DND-41 (cell line): ENCODE measurements at regions not wholly inside any gene's neighbourhood (a gene's known extent, or its start where the extent isn't known, plus 50 kb on each side); places are given as distances from the start of the nearest gene placed in this dataset.

ENCODE experiments used
- ATAC-seq: fragments of 200-7000 bp; cut with Tn5 transposase; 3 replicates; pipeline ENCODE4 v1.9.1; 2021; ENCODE audit warnings: low read depth; ENCODE audit not compliant: insufficient read depth
- DNase-seq: peaks from one replicate; pipeline ENCODE4 v3.0.0-alpha.2; 2020
- H2AFZ ChIP-seq: 2 replicates; pipeline ENCODE4 v1.6.0; 2012; ENCODE audit warnings: low read depth, low read length
- H3K27ac ChIP-seq: 2 replicates; pipeline ENCODE4 v1.5.1; 2012; ENCODE audit warnings: low read length, inconsistent platforms
- H3K27me3 ChIP-seq: fragments of 200-600 bp; sonication (generic); 2 replicates; pipeline ENCODE4 v1.6.0; 2012; ENCODE audit warnings: low read length, mild to moderate bottlenecking, inconsistent platforms; ENCODE audit not compliant: insufficient read depth, poor library complexity
- H3K36me3 ChIP-seq: 2 replicates; pipeline ENCODE4 v1.5.1; 2012; ENCODE audit warnings: low read length, inconsistent platforms; ENCODE audit not compliant: insufficient read depth
- H3K4me1 ChIP-seq: 2 replicates; pipeline ENCODE4 v1.5.1; 2012; ENCODE audit warnings: mild to moderate bottlenecking, low read length; ENCODE audit not compliant: insufficient read depth
- H3K4me2 ChIP-seq: 2 replicates; pipeline ENCODE4 v1.6.0; 2012; ENCODE audit warnings: mild to moderate bottlenecking, moderate library complexity, low read length, inconsistent platforms; ENCODE audit not compliant: insufficient read depth
- H3K4me3 ChIP-seq, 2 experiments: fragments of 200-600 bp in 1 of 2; shearing (Covaris generic) in 1 of 2; 2 replicates each; pipeline ENCODE4 v1.5.1; 2012 to 2016; ENCODE audit warnings: inconsistent platforms in 2 of 2, low read length in 2 of 2, mild to moderate bottlenecking in 2 of 2, low read depth in 1 of 2, moderate library complexity in 1 of 2
- H3K79me2 ChIP-seq: 2 replicates; pipeline ENCODE4 v1.6.0; 2012; ENCODE audit warnings: low read length, inconsistent platforms; ENCODE audit not compliant: insufficient read depth
- H3K9ac ChIP-seq: 2 replicates; pipeline ENCODE4 v1.6.0; 2012; ENCODE audit warnings: low read depth, mild to moderate bottlenecking, inconsistent platforms, low read length, moderate library complexity
- H3K9me3 ChIP-seq: 2 replicates; pipeline ENCODE4 v1.5.1; 2012; ENCODE audit warnings: low read length, moderate library complexity, mild to moderate bottlenecking, inconsistent platforms; ENCODE audit not compliant: insufficient read depth, severe bottlenecking
- H4K20me1 ChIP-seq: 2 replicates; pipeline ENCODE4 v1.6.0; 2012; ENCODE audit warnings: low read length; ENCODE audit not compliant: insufficient read depth
- CTCF ChIP-seq: IDR thresholded peaks from 2 replicates; pipeline ENCODE4 v1.5.1; 2012; ENCODE audit warnings: borderline replicate concordance, low read length, moderate library complexity, mild to moderate bottlenecking; ENCODE audit not compliant: poor library complexity, severe bottlenecking; ENCODE audit errors: extremely low read depth
- EZH2 ChIP-seq: IDR thresholded peaks from 3 replicates; pipeline ENCODE4 v1.6.1; 2012; ENCODE audit warnings: borderline replicate concordance, low read depth, mild to moderate bottlenecking, moderate library complexity, low read length, inconsistent platforms; ENCODE audit not compliant: severe bottlenecking

GRCh38 chr12:97939156-97939555, 476.6 kb downstream of the RMST start:
- DNase-seq (no peak), ATAC-seq (no peak)
- Histone ChIP-seq H4K20me1 (no peaks in the 10 kb centered on the region), H3K4me1 (peaks cover 9% of the 10 kb centered on the region), H3K4me3 (no peak overlapping the region), H3K4me2 (no peak overlapping the region), H3K27ac (no peak overlapping the region), H3K27me3 (no peaks in the 10 kb centered on the region), H3K9ac (no peak overlapping the region), H2AFZ (no peak overlapping the region), H3K36me3 (no peaks in the 10 kb centered on the region), H3K9me3 (no peaks in the 10 kb centered on the region), H3K79me2 (no peaks in the 10 kb centered on the region)
- no peak for TF ChIP-seq CTCF

GRCh38 chr12:97940105-97940504, 477.5 kb downstream of the RMST start:
- no peaks in the 10 kb centered on the region for H3K9me3 ChIP-seq
- no peaks in the 10 kb centered on the region for H4K20me1 ChIP-seq
- H3K9ac ChIP-seq = no peak overlapping the region
- H3K27me3 ChIP-seq = no peaks in the 10 kb centered on the region
- H3K4me2 ChIP-seq = no peak overlapping the region
- no peak for DNase-seq
- H3K4me3 ChIP-seq = no peak overlapping the region
- H3K79me2 ChIP-seq = no peaks in the 10 kb centered on the region
- no peak for ATAC-seq
- TF ChIP-seq EZH2 (no peak), CTCF (no peak)
- no peak overlapping the region for H2AFZ ChIP-seq
- no peak overlapping the region for H3K27ac ChIP-seq
- no peaks in the 10 kb centered on the region for H3K36me3 ChIP-seq
- peaks cover 9% of the 10 kb centered on the region for H3K4me1 ChIP-seq

GRCh38 chr12:97940629-97941028, 478.0 kb downstream of the RMST start:
- Histone ChIP-seq H3K9me3 (no peaks in the 10 kb centered on the region), H3K4me1 (peaks cover 9% of the 10 kb centered on the region), H3K36me3 (no peaks in the 10 kb centered on the region), H3K79me2 (no peaks in the 10 kb centered on the region), H3K4me3 (no peak overlapping the region), H4K20me1 (no peaks in the 10 kb centered on the region), H3K27me3 (no peaks in the 10 kb centered on the region), H3K27ac (no peak overlapping the region), H2AFZ (no peak overlapping the region), H3K4me2 (no peak overlapping the region), H3K9ac (no peak overlapping the region)
- ATAC-seq (no peak), DNase-seq (no peak)
- TF ChIP-seq EZH2 (no peak), CTCF (no peak)
